ENCODE measurements at regions not wholly inside any gene's neighbourhood (a gene's known extent, or its start where the extent isn't known, plus 50 kb on each side); places are given as distances from the start of the nearest gene placed in this dataset.

GRCh38 chr7:13286916-13287315 is 599.5 kb downstream of the ARL4A start:
- TF ChIP-seq CTCF (IDR thresholded peaks at IDR 0.05; ENCODE audit: low read length) (no peak), EZH2 (optimal IDR thresholded peaks at IDR 0.05; ENCODE audit: low read depth, low read length) (no peak), EZH2phosphoT487 (IDR thresholded peaks at IDR 0.05; ENCODE audit: low read length) (no peak)
